HL-60 (cell line): ENCODE measurements at regions not wholly inside any gene's neighbourhood (a gene's known extent, or its start where the extent isn't known, plus 50 kb on each side); places are given as distances from the start of the nearest gene placed in this dataset.

Experiments
- CTCF ChIP-seq: IDR thresholded peaks from one replicate; pipeline ENCODE4 v1.5.1; 2011; ENCODE audit warnings: low read length, control low read depth, inconsistent platforms; ENCODE audit not compliant: insufficient read depth
- GABPA ChIP-seq: IDR thresholded peaks from 2 replicates; pipeline ENCODE4 v1.6.1; 2012; ENCODE audit warnings: low read depth
- POLR2AphosphoS5 ChIP-seq: IDR thresholded peaks from 2 replicates; pipeline ENCODE4 v1.6.1; 2012; ENCODE audit warnings: low read depth
- REST ChIP-seq: IDR thresholded peaks from 2 replicates; pipeline ENCODE4 v1.6.1; 2012; ENCODE audit warnings: low read depth; ENCODE audit not compliant: insufficient replicate concordance
- SPI1 ChIP-seq: IDR thresholded peaks from 2 replicates; pipeline ENCODE4 v1.6.1; 2012; ENCODE audit warnings: low read depth, mild to moderate bottlenecking, borderline replicate concordance

GRCh38 chr17:79438058-79438457 is 172.8 kb downstream of the RBFOX3 start:
- TF ChIP-seq REST (no peak), POLR2AphosphoS5 (no peak), CTCF (no peak), GABPA (no peak), SPI1 (no peak)
